Testis (tissue), 2 donors: ENCODE measurements at regions not wholly inside any gene's neighbourhood (a gene's known extent, or its start where the extent isn't known, plus 50 kb on each side); places are given as distances from the start of the nearest gene placed in this dataset.

Experiments used
- DNase-seq: peaks from one replicate; pipeline ENCODE4 v3.0.0-alpha.2; 2019
- H3K27ac ChIP-seq, 2 donors: fragments of 200-600 bp; sonication (generic); one replicate each; pipeline ENCODE4 v1.5.1; 2019
- H3K27me3 ChIP-seq: fragments of 200-600 bp; sonication (generic); one replicate; pipeline ENCODE4 v1.5.1; 2019
- H3K36me3 ChIP-seq: fragments of 200-600 bp; sonication (generic); one replicate; pipeline ENCODE4 v1.5.1; 2017; ENCODE audit warnings: low read depth; ENCODE audit errors: missing control alignments
- H3K4me1 ChIP-seq: fragments of 200-600 bp; sonication (generic); one replicate; pipeline ENCODE4 v1.5.1; 2019
- H3K4me3 ChIP-seq, 2 donors: fragments of 200-600 bp; sonication (generic); one replicate each; pipeline ENCODE4 v1.5.1; 2017 to 2019
- H3K9me3 ChIP-seq: fragments of 200-600 bp; sonication (generic); one replicate; pipeline ENCODE4 v1.5.1; 2017
- CTCF ChIP-seq, 3 experiments: fragments of 450-650 bp in 2 of 3; fragments of 200-600 bp in 1 of 3; sonication (generic) in 1 of 3; IDR thresholded peaks; one replicate each; pipeline ENCODE4 v1.5.1; 2016 to 2019; ENCODE audit warnings: antibody characterized with exemption in 3 of 3, mild to moderate bottlenecking in 2 of 3, moderate library complexity in 1 of 3
- POLR2A ChIP-seq: fragments of 450-650 bp; IDR thresholded peaks from one replicate; pipeline ENCODE4 v1.6.1; 2017; ENCODE audit warnings: antibody characterized with exemption, mild to moderate bottlenecking, moderate library complexity
- WGBS, 2 donors: methylation state at CpG; one replicate each; pipeline ENCODE4 v1.1.5; 2018; 5-methylcytosine and 5-hydroxymethylcytosine counted together
- intact Hi-C: fragments of 100-400 bp; cut with DNase I; formaldehyde crosslinking; loops from one replicate; pipeline ENCODE4 v1.15.1; 2023; ENCODE audit warnings: low total_unique reads

- Histone ChIP-seq H3K4me1 (peaks cover 60% of the 10 kb centered on the region), H3K36me3 (no peaks in the 10 kb centered on the region), H3K27me3 (no peaks in the 10 kb centered on the region), H3K27ac (peak overlapping the region in 1 of 2 donors; percentile 89), H3K9me3 (no peaks in the 10 kb centered on the region), H3K4me3 (no peak overlapping the region)
- TF ChIP-seq CTCF (IDR thresholded peaks at IDR 0.05) = no peak
- TF ChIP-seq POLR2A = no peak
- WGBS, 2 donors = 90 to 94% methylated on average over 5 of the region's 5 CpGs
- no peak for DNase-seq
- intact Hi-C loops = no loop called here
These were observed 165.5 kb upstream of the HAAO start for GRCh38 chr2:42957861-42958301.

DNA sequence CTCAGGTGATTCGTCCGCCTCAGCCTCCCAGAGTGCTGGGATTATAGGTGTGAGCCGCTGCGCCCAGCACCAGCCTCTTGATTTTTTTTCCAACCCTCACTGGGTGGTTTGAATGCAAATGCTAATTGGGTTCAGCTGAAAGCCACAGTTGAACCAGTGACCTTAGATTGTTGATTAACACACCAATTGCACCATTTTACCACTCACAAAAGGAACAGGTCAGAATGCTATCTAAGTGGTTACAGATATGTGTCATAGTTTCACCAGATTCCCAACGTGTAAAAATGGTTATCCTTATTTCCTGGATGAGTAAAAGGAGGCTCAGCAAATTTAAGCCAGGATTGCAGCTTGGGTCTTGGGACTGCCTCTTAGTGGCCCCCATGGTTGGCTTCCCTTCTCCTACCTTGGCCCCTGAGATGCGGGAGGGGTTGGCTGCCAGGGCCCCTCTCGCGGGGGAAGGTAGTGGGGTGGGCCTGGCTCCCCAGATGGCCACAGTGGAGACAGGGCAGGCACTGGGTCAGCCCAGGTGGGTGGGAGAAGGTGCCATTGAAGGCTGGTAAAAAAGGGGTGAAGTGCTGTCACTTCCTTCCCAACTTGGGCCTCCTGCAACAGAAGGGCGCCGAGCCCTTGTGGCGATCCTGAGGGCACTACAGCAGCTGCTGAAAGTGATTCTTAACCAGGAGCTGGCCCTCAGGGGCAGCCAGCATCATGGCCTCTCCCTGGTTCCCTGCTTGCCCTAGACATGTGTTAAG, 164.9 kb upstream of the HAAO start:
- intact Hi-C loops = no loop called here

GRCh38 chr2:42954227-42954962, 162.0 kb upstream of the HAAO start:
- no peak for DNase-seq
- intact Hi-C loops = no loop called here
- peak overlapping the region; percentile 18 to 62 for H3K27ac ChIP-seq
- peaks cover 25% of the 10 kb centered on the region for H3K4me1 ChIP-seq
- no peaks in the 10 kb centered on the region for H3K27me3 ChIP-seq
- no peak overlapping the region for H3K4me3 ChIP-seq
- no peaks in the 10 kb centered on the region for H3K36me3 ChIP-seq
- TF ChIP-seq POLR2A (no peak), CTCF (IDR thresholded peaks at IDR 0.05) (no peak)
- WGBS, 2 donors = 34 to 59% methylated on average over 8 to 13 of the region's 13 CpGs
- no peaks in the 10 kb centered on the region for H3K9me3 ChIP-seq

More for the DNA sequence above, 164.9 kb upstream of the HAAO start:
- DNase-seq = no peak
- Histone ChIP-seq H3K4me1 (peaks cover 54% of the 10 kb centered on the region), H3K27me3 (no peaks in the 10 kb centered on the region), H3K36me3 (no peaks in the 10 kb centered on the region), H3K4me3 (no peak overlapping the region), H3K9me3 (no peaks in the 10 kb centered on the region), H3K27ac (peak overlapping the region in 1 of 2 donors; percentile 89)
- 85% methylated on average over 7 to 11 of the region's 11 CpGs for WGBS, 2 donors
- TF ChIP-seq POLR2A (no peak), CTCF (IDR thresholded peaks at IDR 0.05) (no peak)

DNA sequence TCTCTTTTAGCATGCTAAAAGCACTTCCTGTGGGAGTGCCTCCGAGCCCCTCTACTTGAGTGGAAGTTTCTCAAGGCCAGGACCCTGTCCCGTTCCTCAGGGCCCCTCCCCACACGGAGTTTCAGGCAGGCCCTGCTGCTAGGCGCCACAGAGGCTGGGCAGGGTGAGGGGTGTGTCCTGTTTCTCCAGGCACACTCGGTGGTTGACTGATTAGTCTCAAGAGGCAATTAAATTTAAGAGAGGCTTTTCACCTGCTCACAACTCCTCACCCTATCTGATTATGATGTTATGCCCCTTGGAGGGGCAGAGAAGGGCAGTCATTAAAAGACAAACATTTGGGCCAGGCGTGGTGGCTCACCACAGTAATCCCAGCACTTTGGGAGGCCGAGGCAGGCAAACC, 160.8 kb upstream of the HAAO start:
- no peak for DNase-seq
- H3K4me1 ChIP-seq = peaks cover 17% of the 10 kb centered on the region
- H3K36me3 ChIP-seq = no peaks in the 10 kb centered on the region
- no peak overlapping the region for H3K4me3 ChIP-seq
- intact Hi-C loops = no loop called here
- TF ChIP-seq POLR2A = no peak
- no peaks in the 10 kb centered on the region for H3K27me3 ChIP-seq
- H3K9me3 ChIP-seq = no peaks in the 10 kb centered on the region
- WGBS, 2 donors = 87 to 93% methylated on average over 2 to 7 of the region's 7 CpGs
- no peak overlapping the region for H3K27ac ChIP-seq

DNA sequence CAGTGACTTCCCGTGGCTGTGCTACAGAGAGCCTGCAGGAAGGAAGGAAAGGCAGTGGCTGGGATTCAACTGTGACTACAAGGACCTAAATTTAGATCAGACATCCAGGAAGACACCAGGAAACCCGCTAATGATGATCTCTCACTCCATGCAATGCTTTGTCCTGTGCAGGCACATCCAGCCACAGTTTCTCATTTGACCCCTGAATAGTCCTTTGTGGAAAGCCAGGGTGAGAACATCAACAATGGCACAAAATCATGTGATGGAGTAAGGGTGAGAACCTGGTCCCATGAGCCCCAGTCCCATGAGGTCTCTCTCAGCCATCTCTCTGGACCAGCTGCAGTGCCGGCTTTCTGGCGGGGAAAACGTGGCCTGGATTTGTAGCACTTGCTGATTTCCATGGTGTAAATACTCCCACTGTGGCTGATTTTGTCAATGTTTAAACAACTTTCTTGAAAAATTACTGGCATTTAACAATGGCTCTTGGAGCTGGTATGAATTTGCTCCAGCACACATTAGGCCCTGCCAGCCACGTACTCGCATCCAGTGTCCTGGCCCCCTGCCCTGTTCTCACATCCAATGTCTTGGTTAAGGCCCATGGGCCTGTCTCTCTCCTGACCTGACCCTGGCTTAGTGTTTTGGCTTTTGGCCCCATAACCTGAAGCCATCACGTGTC, 159.0 kb upstream of the HAAO start:
- H3K36me3 ChIP-seq = no peaks in the 10 kb centered on the region
- intact Hi-C loops = no loop called here
- H3K27ac ChIP-seq = no peak overlapping the region
- DNase-seq = no peak
- H3K4me1 ChIP-seq = peaks cover 10% of the 10 kb centered on the region
- no peaks in the 10 kb centered on the region for H3K9me3 ChIP-seq
- 67 to 76% methylated on average over 8 of the region's 8 CpGs for WGBS, 2 donors
- no peak for TF ChIP-seq POLR2A
- TF ChIP-seq CTCF (IDR thresholded peaks at IDR 0.05) = no peak
- H3K27me3 ChIP-seq = no peaks in the 10 kb centered on the region
- H3K4me3 ChIP-seq = no peak overlapping the region
